Parathyroid adenoma (tissue), 2 donors: ENCODE measurements at regions not wholly inside any gene's neighbourhood (a gene's known extent, or its start where the extent isn't known, plus 50 kb on each side); places are given as distances from the start of the nearest gene placed in this dataset.

Source experiments
- H2AFZ ChIP-seq: fragments of 300-600 bp; sonication (generic); one replicate; pipeline ENCODE4 v1.7.0; 2017; ENCODE audit warnings: antibody characterized with exemption, mild to moderate bottlenecking
- H3K27ac ChIP-seq: fragments of 300-600 bp; sonication (generic); one replicate; pipeline ENCODE4 v1.7.0; 2017
- H3K27me3 ChIP-seq: fragments of 300-600 bp; sonication (generic); one replicate; pipeline ENCODE4 v1.7.0; 2017; ENCODE audit warnings: low read length; ENCODE audit not compliant: control insufficient read depth, insufficient read depth
- H3K36me3 ChIP-seq: fragments of 300-600 bp; sonication (generic); one replicate; pipeline ENCODE4 v1.7.0; 2017; ENCODE audit warnings: low read length; ENCODE audit not compliant: control insufficient read depth, insufficient read depth
- H3K4me1 ChIP-seq: fragments of 300-600 bp; sonication (generic); one replicate; pipeline ENCODE4 v1.7.0; 2017; ENCODE audit warnings: control low read depth
- H3K4me2 ChIP-seq: fragments of 300-600 bp; sonication (generic); one replicate; pipeline ENCODE4 v1.7.0; 2017; ENCODE audit warnings: low read length
- H3K4me3 ChIP-seq: fragments of 300-600 bp; sonication (generic); one replicate; pipeline ENCODE4 v1.7.0; 2017; ENCODE audit warnings: low read depth, low read length
- H3K79me2 ChIP-seq: fragments of 300-600 bp; sonication (generic); one replicate; pipeline ENCODE4 v1.7.0; 2017; ENCODE audit warnings: control low read depth
- H3K9ac ChIP-seq: fragments of 300-600 bp; sonication (generic); one replicate; pipeline ENCODE4 v1.7.0; 2017; ENCODE audit warnings: mild to moderate bottlenecking
- H3K9me3 ChIP-seq: fragments of 300-600 bp; sonication (generic); one replicate; pipeline ENCODE4 v1.7.0; 2017; ENCODE audit warnings: low read length; ENCODE audit not compliant: control insufficient read depth
- CTCF ChIP-seq: fragments of 300-600 bp; sonication (generic); IDR thresholded peaks from one replicate; pipeline ENCODE4 v1.7.0; 2017; ENCODE audit warnings: antibody characterized with exemption, mild to moderate bottlenecking
- donor health status: primary hyperparathyroidism.

GRCh38 chr18:22467760-22468553, 50.2 kb upstream of the CTAGE1 start:
- H3K4me1 ChIP-seq: no peaks in the 10 kb centered on the region
- H3K4me2 ChIP-seq: no peak overlapping the region
- no peak overlapping the region for H3K27ac ChIP-seq
- H3K27me3 ChIP-seq: no peaks in the 10 kb centered on the region
- H3K4me3 ChIP-seq: no peak overlapping the region
- no peak for TF ChIP-seq CTCF
- no peak overlapping the region for H2AFZ ChIP-seq
- no peaks in the 10 kb centered on the region for H3K79me2 ChIP-seq
- no peaks in the 10 kb centered on the region for H3K36me3 ChIP-seq
- H3K9me3 ChIP-seq: no peaks in the 10 kb centered on the region
- no peak overlapping the region for H3K9ac ChIP-seq

- Histone ChIP-seq H3K4me1 (no peaks in the 10 kb centered on the region), H2AFZ (no peak overlapping the region), H3K4me2 (no peak overlapping the region), H3K79me2 (no peaks in the 10 kb centered on the region), H3K4me3 (no peak overlapping the region), H3K36me3 (no peaks in the 10 kb centered on the region), H3K27ac (no peak overlapping the region), H3K27me3 (no peaks in the 10 kb centered on the region), H3K9ac (no peak overlapping the region), H3K9me3 (no peaks in the 10 kb centered on the region)
- TF ChIP-seq CTCF: no peak
Observed at GRCh38 chr18:22468554-22468891, 50.8 kb upstream of the CTAGE1 start.

GRCh38 chr18:22469061-22469734, 51.5 kb upstream of the CTAGE1 start:
- Histone ChIP-seq H3K36me3 (no peaks in the 10 kb centered on the region), H3K4me2 (no peak overlapping the region), H3K9me3 (no peaks in the 10 kb centered on the region), H3K9ac (no peak overlapping the region), H3K4me1 (no peaks in the 10 kb centered on the region), H2AFZ (no peak overlapping the region), H3K27ac (no peak overlapping the region), H3K4me3 (no peak overlapping the region), H3K27me3 (no peaks in the 10 kb centered on the region), H3K79me2 (no peaks in the 10 kb centered on the region)
- no peak for TF ChIP-seq CTCF

GRCh38 chr18:22469926-22470247, 52.2 kb upstream of the CTAGE1 start:
- H3K36me3 ChIP-seq: no peaks in the 10 kb centered on the region
- H3K27me3 ChIP-seq: no peaks in the 10 kb centered on the region
- no peaks in the 10 kb centered on the region for H3K9me3 ChIP-seq
- no peak for TF ChIP-seq CTCF
- H3K4me1 ChIP-seq: no peaks in the 10 kb centered on the region
- H3K27ac ChIP-seq: no peak overlapping the region
- H3K4me3 ChIP-seq: no peak overlapping the region
- H3K4me2 ChIP-seq: no peak overlapping the region
- H2AFZ ChIP-seq: no peak overlapping the region
- H3K79me2 ChIP-seq: no peaks in the 10 kb centered on the region
- H3K9ac ChIP-seq: no peak overlapping the region
